Iris pigment epithelial cell (primary cell): ENCODE measurements at regions not wholly inside any gene's neighbourhood (a gene's known extent, or its start where the extent isn't known, plus 50 kb on each side); places are given as distances from the start of the nearest gene placed in this dataset.

Experiments
- DNase-seq: peaks from one replicate; pipeline ENCODE4 v3.0.0-alpha.2; 2011; ENCODE audit warnings: low read depth

GRCh38 chr20:4095639-4096038 is 53.0 kb upstream of the SMOX start:
- DNase-seq = no peak

GRCh38 chr20:4091490-4092479 is 56.8 kb upstream of the SMOX start:
- DNase-seq = no peak

GRCh38 chr20:4090756-4091489 is 57.7 kb upstream of the SMOX start:
- peak; percentile 67 for DNase-seq

GRCh38 chr20:4089756-4090487 is 58.7 kb upstream of the SMOX start:
- no peak for DNase-seq

- no peak for DNase-seq
Observed at GRCh38 chr20:4088766-4089165, 59.9 kb upstream of the SMOX start.

GRCh38 chr20:4087923-4088322 is 60.7 kb upstream of the SMOX start:
- peak; percentile 67 for DNase-seq

GRCh38 chr20:4086771-4087687 is 61.6 kb upstream of the SMOX start:
- no peak for DNase-seq

- DNase-seq = no peak
Observed at GRCh38 chr20:4084721-4085120, 63.9 kb upstream of the SMOX start.

- no peak for DNase-seq
Observed at GRCh38 chr20:4084096-4084495, 64.5 kb upstream of the SMOX start.

GRCh38 chr20:4083098-4083865 is 65.3 kb upstream of the SMOX start:
- no peak for DNase-seq

- DNase-seq = peak; percentile 70
Observed at GRCh38 chr20:4082406-4083097, 66.1 kb upstream of the SMOX start.

GRCh38 chr20:4081421-4081820 is 66.1 kb upstream of the RNF24 start:
- DNase-seq = peak; percentile 58

- DNase-seq = peak; percentile 92
Observed at GRCh38 chr20:4076671-4077070, 61.3 kb upstream of the RNF24 start.

- DNase-seq = no peak
Observed at GRCh38 chr20:4076033-4076432, 60.7 kb upstream of the RNF24 start.

- DNase-seq = no peak
Observed at GRCh38 chr20:4074877-4075455, 59.6 kb upstream of the RNF24 start.

GRCh38 chr20:4073852-4074741 is 58.7 kb upstream of the RNF24 start:
- no peak for DNase-seq

GRCh38 chr20:4071178-4071693 is 55.9 kb upstream of the RNF24 start:
- DNase-seq = no peak
